Activated CD8-positive, alpha-beta memory T cell treated with anti-CD3 and anti-CD28 coated beads, Interleukin-2, amount 50 U/mL, for 24 hours (primary cell): ENCODE measurements at regions not wholly inside any gene's neighbourhood (a gene's known extent, or its start where the extent isn't known, plus 50 kb on each side); places are given as distances from the start of the nearest gene placed in this dataset.

Source experiments
- DNase-seq: peaks from one replicate; pipeline ENCODE4 v3.0.0-alpha.2; 2020; ENCODE audit errors: extremely low read depth

DNA sequence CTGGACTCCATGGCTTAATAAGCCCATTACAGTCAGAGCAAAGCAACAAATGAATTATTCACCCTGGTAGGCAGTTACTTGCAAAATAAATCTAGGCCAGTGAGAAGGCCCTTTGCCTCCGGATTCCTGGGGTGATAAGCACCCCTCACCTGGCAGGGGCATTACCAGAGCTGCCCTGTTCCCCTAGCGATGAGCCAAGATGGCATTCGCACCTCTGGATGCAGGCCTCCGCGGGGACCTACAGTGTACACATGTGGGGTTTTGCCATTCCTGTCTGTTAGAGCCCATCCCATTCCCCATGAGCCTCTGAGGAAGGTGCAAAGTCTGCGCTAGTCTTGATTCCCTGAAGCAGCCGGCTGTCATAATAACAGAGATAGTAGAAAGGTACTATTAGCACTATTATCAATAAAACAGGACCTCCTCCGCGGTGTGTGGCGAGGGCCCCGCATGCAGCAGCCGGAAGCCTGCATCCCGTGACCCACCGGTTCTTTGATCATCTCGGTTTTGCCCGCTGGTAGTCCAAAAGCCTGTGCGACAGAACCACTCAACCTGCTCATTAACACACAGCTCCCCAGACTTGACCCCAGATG lies 344.3 kb downstream of the BRD1 start:
- no peak for DNase-seq

DNA sequence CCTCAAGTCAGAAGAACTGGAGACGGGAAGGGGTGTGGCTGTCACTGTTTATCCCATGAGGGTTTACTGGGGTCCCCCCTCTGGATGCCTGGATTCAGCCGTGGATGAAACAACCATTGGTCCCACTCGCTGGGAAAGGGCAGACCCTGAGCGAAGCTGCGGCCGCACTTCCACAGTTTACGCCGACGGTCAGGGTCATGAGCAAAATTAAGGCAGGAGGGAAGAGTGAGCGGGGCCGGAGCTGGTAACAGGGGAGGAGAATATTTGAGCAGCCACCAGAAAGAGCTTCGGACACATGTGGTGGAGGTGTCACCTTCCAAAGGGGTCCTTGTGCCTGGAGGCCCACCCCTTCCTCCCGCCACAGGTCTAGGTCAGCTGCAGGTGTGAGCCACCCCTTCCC lies 344.9 kb downstream of the BRD1 start:
- no peak for DNase-seq

DNA sequence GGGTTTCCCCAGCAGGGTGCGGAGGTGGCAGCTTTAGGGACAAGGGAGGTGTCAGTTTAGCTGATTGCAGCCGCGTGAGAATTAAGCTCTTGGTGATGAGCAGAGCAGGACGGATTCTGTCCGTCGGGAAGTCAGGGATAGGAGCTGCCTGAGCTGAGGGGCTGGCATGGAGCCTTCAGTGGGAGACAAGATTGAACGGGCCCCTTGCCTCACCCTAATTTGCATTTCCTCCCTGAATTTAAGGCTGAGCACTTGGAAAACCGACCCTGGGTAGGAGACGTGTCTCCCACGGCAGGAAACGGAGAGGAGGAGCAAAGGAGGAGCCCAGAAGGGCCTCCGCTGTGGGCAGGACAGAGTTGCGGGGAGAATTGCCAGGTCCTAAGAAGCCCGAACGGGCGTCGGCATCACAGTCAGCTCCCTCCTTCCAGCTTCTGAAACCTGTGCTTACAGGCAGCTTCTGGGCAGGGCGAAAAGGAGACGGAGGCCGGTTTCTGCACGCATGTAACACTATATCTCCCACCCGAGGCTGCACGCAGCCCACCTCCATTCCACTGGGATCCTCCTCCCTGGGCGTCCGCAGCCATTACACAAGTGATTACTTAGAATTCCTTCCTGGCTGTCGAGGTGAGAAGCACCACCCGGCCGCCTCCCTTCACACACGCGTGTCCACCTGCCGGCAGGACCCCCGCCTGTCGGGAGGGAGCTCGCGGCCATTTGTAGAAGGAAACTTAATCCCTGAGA lies 345.8 kb downstream of the BRD1 start:
- DNase-seq: no peak

DNA sequence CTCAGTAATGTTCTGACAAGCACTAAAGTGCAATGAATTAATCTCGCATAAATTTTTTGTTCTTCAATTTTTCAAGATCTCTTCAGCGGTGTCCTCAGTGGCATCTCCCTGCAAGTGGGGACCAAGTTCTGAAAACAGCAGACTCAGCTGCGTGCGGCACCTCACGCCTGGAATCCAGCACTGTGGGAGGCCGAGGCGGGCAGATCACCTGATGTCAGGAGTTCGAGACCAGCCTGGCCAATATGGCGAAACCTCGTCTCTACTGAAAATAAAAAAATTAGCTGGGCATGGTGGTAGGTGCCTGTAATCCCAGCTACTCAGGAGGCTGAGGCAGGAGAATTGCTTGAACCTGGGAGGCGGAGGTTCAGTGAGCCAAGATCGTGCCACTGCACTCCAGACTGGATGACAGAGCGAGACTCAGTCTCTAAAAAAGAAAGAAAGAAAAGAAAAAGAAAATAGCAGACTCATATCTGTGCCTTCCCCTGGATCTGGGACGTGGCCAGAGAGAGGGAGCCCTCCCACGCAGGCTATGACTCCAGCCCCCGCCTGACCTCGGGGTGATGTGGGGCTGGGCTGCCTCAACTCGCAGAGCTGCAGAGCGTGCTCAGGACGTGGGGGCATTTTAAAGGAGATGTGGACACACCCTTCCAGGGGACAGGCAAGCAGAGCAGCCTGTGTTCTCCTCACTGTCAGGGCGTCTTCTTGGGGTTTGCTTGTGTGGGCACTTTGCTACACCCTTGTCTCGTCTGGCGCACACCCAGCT lies 346.6 kb downstream of the BRD1 start:
- no peak for DNase-seq

DNA sequence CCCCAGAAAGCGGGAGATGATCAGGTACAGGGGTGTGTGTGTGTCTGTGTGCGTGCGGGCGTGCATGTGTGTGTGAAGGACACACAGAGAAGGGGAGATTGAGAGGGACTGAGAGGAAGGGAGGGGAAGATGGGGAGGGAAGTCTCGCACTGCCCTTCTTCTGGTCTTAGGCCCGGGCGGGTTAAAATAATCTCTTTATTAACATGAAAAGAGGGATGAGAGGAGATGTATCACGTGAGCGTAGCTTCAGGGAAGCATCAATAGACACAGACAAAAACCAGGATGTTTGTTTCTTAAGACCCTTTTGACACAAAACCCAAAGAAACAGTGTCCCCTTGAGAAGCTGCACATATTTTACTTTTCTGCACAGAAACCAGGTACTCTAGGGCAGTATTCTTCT lies 347.3 kb downstream of the BRD1 start:
- no peak for DNase-seq

DNA sequence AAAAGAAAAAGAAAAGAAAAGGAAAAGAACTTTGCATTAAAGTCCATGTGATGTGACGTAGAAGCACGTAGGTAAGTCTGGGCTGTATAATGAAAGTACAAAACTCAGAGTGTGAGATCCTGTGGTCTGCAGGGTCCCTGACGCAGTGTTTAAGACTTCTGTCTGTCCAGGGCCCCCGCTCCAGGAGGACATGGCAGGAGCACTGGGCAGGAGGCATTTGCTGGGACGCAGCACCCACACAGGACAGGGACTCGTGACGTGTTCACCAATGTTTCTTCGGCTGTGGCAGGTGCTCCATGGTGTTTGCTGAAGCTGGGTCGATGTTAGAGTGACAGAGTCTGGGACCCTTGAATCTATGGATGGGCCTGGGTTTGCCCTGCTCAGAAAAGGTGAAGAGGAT lies 348.1 kb downstream of the BRD1 start:
- no peak for DNase-seq

DNA sequence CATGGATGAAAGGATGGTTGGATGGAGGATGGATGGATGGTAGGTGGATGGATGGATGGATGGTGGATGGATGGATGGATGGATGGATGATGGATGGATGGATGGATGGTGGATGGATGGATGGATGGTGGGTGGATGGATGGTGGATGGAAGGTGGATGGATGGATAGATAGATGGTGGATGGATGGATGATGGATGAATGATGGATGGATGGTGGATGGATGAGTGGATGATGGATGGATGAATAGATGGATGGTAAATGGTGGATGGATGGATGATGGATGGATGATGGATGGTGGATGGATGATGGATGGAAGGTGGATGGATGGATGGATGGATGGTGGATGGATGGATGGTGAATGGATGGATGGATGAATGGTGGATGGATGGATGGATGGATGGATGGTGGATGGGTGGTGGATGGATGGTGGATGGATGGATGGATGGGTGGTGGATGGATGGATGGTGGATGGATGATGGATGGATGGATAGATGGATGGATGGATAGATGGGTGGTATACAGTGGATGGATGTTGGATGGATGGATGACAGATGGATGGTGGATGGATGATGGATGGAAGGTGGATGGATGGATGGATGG lies 350.8 kb downstream of the BRD1 start:
- no peak for DNase-seq

DNA sequence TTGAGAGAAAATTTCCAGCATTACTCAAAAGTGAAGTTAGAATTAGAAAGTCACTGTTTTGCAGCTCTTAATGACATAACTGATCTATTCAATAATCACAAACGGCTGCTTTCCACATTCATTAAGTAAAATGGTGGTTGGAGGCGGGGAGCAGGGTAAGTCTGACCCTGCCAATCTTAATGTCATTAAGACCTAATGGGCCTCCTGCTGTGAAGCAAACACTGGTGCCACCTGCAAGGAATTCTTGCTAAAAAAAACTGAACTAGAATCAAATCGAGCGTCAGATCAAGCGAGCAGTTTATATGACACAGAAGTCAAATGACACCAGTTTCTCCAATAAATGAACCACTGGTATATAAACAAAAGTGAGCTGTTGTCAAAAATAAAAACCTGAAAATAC lies 351.5 kb downstream of the BRD1 start:
- no peak for DNase-seq

DNA sequence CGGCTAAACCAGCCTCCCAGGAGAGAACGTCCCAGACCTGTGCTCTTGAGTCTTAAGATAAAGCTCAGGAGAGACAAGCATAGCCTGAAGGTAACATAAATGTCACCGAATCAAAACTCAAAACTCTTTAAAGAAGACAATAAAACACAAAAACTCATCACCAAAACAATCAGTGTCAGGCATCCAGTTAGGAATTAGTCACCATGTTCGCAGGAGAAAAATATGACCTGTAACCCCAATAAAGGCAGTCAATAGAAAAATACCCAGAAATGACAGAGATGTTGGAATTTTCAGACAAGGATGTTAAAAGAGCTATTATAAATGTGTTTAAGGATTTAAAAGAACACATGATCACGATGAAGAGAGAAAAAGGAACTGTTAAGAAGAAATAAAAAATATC lies 352.4 kb downstream of the BRD1 start:
- no peak for DNase-seq

DNA sequence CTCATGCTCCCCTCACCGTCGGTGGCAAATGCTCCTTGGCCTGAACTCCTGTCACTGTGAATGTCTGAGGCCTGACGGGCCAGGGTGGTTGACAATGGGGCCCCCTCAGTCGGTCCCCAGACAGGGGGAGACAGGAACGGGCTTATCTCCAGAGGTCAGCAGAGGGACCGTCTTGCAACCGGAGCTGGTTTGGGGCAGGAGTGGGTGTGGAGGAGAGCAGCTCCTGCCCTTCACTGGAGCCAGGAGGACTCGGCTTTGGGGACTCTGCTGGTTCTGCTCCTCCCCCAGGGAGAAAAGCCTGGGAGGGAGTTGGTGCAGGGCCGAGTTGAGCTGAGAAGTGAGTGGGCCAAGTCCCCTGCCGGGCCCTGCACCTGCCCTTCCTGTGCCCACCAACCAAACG lies 354.4 kb downstream of the BRD1 start:
- DNase-seq: no peak

DNA sequence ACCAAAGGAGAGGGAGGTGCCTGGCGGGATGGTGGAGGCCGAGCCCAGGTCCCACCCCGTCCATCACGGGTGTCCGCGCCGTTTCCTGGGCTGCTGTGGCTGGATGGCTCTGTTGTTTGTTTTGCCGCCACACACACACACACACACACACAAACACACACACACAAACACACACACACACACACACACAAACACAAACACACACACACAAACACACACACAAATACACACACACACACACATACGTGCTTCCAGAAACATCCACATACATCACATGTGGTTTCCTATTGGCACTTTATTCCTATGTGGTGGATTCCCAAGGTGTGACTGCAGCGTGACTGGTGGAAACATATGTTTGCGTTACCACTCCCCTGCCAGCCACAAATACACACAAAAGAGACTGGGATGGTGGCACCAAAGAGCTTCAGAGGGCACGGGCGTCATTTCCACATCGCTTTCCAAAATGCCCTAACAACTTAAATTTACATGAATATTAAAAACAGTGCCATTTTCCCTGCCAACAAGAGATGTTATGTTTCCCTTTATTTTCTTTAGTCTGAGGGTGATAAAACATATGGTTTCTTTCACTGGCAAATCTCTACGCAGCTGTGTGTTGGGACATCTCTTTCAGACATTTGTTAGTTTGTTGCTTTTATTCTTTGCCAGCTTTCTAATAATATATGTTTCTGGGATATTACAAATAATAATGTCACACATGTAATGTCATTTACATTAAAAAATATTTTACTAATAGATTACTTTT lies 356.8 kb downstream of the BRD1 start:
- no peak for DNase-seq

DNA sequence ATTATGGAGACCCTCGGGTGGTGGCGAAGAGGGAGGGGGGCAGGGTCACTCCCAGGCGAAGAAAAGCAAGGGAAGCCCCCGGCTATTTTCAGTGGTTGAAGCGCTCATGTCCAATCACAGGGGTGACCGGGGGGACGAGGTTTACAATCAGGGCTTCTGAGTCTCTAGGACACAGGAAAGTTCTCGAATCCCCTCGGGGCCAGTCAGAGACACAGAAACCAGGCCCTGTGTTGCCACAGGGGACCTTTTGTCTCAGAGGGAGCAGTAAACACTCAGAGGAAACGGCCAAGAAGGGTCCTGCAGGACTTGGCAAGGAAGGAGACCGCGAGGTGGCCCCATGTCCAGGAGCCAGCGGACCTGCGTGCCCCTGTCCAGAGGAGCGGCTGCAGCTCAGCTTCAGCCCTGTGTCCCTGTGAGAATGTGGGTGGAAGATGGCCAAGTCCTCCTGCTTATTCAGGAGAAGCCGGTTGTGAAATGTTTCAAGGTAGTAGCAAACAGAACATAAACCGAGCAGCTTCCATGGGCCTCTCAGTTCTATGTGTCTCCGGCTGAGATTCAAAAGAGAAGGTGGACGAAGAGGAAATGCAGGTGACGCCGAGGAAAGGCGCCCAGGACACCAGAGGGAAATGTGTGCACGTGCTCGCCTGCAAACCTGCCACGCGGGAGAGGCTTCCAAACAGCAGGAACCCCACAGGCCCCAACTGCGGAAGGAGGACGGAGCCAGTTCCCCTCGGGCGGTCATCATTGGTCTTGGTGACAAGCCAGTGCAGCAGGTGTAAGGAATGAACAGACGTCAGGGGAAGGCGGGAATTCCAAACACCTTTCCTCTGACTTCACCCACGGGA lies 357.6 kb downstream of the BRD1 start:
- DNase-seq: no peak

DNA sequence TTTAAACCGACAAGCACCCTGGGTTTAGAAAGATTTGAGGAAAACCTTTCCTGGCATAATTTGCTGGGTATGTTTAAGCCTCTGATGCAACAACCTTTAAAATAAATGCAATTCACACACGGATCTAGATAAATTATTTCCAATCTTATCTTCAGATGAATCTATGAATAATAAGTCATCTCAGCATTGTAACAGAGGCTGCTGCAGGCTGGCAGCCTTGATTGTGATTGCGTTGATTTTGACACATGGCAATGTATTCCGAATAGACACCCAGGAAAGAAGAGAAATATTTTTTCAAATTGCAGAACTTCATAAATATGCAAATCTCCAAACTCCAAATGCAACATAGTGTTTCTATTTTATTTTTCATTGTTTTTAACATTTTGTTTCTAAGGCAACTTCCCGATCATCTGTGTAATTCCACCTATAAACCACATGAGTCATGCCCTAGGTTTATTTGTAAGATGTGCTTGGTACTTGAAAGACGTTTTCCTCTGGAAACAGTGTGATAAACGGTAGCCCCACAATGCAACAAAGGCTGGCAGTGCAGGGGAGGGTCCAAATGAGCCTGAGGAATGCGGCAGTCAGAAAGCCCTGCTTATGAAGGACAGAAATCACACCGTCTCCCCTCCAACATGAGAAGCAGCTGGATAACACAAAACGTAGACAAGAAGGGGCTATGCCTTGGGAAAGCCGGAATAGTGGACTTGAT lies 359.0 kb downstream of the BRD1 start:
- DNase-seq: no peak

DNA sequence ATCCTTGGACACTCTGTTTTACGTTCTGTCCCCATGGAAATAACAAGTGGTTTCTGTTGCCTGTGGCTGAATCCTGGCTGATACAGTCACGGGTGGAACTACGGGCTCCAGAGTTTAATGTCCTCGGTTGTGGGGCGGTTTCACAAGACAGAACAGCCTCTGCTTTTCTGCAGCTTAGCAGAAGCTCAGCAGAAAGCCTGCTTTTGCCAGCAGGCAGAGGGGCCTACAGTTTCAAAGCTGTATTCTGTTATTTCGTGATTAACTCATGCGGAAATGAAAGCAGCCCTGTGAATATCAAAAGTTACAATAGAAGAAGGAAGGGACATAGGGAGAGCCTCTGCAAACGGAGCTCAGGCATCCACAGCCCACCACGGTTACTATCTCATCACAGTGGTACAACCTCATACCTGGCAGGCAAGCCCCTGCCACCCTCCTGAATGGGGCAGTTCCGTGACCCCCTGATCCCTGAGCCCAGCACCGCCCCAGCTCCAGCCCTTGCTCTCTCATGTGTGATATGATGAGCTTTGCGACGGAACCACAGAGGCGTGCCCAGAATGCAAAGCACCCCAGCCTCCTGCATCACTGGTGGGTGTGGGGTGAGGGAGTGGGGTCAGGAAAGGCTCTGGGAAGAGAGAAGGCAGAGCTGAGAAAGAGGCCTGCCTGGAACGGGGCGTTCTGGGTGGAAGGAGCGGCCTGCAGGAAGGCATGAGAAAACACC lies 360.6 kb downstream of the BRD1 start:
- DNase-seq: no peak

DNA sequence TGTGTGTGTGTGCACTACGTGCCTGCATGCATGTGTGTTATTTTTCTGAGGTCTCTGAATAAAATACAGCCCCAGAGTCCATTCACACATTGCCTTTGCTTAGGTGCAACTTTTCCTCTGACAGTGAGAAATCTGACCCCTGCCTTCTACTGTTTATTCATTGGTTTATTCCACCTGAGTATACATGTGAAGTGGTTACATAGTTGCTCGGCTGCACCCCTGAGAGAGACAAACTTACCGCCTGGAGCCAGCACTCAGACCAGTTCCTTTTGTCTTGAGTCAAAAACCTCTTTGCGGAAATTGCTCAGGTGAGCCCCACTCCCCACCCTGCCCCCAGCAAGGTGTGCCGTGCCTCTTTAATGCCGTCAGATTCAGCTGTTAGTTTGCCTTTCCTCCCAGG lies 363.6 kb downstream of the BRD1 start:
- no peak for DNase-seq

DNA sequence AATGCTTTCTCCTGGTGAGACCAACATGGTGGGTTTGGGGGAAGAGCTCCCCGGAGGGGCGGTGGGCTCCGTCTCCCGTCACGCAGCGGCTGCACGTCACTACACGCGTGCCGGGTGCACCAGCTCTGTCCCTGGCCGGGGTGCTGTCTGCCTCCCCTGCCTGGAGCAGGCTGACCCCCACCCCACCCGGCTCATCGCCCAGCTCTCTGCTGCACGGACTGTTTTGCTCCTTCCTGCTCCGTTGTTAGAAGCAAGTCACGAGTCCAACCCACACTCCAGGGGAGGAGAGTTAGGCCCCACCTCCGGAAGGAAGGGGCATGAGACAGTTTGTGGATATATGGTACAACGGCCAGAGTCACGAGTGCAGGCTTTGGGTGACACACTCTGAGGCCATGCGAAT lies 364.9 kb downstream of the BRD1 start:
- DNase-seq: no peak

DNA sequence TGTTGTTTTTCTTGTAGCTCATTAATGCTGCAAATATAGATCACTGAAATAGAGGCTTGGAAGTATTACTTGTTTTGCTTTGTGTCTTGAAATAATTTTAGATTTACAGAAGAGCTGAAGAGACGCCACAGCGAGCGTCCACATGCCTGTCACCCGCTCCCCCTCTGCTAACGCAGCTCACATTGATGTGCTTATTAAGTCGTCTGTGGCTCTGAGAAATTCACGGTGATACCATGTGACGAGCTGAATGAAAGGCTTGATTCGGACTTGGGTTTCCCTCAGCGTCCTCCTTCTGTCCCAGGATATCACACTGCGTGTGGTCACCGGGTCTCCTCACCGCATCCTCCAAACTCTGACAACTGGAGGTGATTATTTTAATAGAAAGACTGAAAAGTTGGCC lies 365.4 kb downstream of the BRD1 start:
- DNase-seq: no peak

DNA sequence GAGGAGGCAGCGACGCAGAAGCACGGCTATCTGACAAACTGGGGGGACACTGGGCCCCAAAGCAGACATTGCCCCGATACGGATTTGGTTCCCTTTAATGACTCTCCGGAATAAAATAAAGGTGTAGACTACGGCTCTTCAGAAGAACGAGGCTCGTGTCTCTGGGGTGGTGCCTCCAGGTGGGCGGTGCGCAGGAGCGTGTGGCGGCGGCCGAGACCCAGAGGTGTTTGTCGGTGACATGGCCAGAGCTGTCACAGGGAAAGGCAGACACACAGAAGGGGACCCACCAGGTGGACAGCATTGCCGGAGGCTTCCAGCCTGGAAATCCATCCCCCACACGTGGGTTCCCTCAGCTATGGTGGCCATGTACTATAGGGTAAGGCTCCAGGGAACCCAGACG lies 366.0 kb downstream of the BRD1 start:
- DNase-seq: no peak

DNA sequence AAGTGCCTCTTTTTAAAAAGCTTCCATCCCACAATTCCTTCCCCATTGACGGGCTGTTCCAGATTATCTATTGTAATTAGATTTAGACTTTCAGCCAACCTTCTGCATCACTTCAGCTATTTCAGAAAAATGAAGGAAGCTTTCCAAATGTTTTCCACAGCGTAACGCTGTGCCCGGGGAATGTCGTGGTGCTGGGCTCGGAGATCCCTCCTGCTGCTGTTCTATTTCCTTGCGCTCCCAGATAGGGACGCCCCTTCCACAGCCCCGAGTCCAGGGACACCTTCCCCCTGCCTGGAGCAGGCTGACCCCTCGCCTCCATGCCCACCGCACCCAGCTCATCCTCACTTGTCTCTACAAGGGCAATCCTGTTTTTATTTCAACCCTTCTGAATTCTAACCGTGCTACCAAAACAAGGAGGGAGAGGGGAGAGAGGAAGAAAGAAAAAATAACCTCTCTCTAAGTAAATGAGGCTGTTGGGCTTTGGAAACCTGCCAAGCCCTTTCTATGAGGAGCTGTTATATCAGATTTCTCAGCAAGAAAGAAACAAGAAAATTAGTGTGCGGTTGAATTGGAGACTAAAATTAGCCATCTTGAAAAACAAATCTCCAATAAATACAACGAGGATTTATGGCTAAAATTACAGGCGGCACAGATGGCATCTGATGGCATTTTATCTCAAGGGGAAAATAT lies 366.9 kb downstream of the BRD1 start:
- DNase-seq: no peak
